ENCODE measurements at regions not wholly inside any gene's neighbourhood (a gene's known extent, or its start where the extent isn't known, plus 50 kb on each side); places are given as distances from the start of the nearest gene placed in this dataset.

DNA sequence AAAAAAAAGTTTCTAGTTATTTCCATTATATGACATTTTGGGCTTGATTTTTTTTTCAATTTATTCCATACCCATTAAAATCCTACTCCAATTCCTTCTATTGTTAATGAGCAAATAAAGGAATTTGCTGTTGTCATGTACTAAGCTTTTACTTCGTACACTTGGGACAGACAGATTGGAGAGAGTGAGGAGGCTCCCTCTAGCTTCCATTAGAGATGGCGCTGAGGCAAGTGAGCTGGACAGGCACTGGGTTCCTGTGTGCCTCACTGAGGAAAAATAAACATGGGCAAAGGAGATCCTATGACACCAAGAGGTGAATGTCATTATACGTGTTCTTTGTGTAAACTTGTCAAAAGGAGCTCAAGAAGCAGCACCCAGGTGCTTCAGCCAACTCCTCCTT, 441.1 kb upstream of the MDFIC2 start:
- TF ChIP-seq, protein P1, sequence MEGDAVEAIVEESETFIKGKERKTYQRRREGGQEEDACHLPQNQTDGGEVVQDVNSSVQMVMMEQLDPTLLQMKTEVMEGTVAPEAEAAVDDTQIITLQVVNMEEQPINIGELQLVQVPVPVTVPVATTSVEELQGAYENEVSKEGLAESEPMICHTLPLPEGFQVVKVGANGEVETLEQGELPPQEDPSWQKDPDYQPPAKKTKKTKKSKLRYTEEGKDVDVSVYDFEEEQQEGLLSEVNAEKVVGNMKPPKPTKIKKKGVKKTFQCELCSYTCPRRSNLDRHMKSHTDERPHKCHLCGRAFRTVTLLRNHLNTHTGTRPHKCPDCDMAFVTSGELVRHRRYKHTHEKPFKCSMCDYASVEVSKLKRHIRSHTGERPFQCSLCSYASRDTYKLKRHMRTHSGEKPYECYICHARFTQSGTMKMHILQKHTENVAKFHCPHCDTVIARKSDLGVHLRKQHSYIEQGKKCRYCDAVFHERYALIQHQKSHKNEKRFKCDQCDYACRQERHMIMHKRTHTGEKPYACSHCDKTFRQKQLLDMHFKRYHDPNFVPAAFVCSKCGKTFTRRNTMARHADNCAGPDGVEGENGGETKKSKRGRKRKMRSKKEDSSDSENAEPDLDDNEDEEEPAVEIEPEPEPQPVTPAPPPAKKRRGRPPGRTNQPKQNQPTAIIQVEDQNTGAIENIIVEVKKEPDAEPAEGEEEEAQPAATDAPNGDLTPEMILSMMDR (IDR thresholded peaks at IDR 0.05), result no peak
- no peak for TF ChIP-seq POLR2A (IDR thresholded peaks at IDR 0.05)

Data from uterus (tissue), 2 donors.